GM10248 (cell line): ENCODE measurements at regions not wholly inside any gene's neighbourhood (a gene's known extent, or its start where the extent isn't known, plus 50 kb on each side); places are given as distances from the start of the nearest gene placed in this dataset.

ENCODE experiments used
- CTCF ChIA-PET: fragments of 300-600 bp; sonication (Branson Sonifier 250); formaldehyde crosslinking; extraction: SDS; loops from one replicate; lab custom pipeline; 2021; ENCODE audit warnings: antibody characterized with exemption; lab: Yijun Ruan, JAX
- POLR2A ChIA-PET: fragments of 350-650 bp; sonication (Branson Sonifier 250); formaldehyde crosslinking; extraction: SDS; loops from one replicate; lab custom pipeline; 2020; ENCODE audit warnings: antibody characterized with exemption; lab: Yijun Ruan, JAX
- DNase-seq: peaks from one replicate; pipeline ENCODE4 v3.0.0; 2012; ENCODE audit errors: extremely low spot score
- TF ChIP-seq, protein P1 (sequence below): IDR thresholded peaks from 2 replicates; pipeline ENCODE4 v1.5.1; 2012; ENCODE audit warnings: mild to moderate bottlenecking, low read depth; ENCODE audit errors: extremely low read depth, missing control alignments, control extremely low read depth

DNA sequence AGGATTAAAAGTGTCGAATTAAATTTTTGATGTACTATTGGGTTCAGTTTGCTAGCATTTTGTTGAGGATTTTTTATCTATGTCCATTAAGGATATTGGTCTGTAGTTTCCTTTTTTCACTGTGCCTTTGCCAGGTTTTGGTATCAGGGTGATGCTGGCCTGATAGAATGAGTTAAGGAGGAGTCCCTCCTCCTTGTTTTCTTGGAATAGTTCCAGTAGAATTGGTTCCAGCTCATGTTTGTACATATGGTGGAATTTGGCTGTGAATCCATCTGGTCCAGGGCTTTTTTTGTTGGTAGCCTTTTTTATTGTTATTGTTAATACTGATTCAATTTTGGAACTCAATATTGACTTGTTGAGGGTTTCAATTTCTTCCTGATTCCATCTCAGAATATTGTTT is 141.8 kb downstream of the SIM1 start:
- TF ChIP-seq, protein P1, sequence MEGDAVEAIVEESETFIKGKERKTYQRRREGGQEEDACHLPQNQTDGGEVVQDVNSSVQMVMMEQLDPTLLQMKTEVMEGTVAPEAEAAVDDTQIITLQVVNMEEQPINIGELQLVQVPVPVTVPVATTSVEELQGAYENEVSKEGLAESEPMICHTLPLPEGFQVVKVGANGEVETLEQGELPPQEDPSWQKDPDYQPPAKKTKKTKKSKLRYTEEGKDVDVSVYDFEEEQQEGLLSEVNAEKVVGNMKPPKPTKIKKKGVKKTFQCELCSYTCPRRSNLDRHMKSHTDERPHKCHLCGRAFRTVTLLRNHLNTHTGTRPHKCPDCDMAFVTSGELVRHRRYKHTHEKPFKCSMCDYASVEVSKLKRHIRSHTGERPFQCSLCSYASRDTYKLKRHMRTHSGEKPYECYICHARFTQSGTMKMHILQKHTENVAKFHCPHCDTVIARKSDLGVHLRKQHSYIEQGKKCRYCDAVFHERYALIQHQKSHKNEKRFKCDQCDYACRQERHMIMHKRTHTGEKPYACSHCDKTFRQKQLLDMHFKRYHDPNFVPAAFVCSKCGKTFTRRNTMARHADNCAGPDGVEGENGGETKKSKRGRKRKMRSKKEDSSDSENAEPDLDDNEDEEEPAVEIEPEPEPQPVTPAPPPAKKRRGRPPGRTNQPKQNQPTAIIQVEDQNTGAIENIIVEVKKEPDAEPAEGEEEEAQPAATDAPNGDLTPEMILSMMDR, result no peak
- ChIA-PET POLR2A (no interaction called here), CTCF (no interaction called here)

DNA sequence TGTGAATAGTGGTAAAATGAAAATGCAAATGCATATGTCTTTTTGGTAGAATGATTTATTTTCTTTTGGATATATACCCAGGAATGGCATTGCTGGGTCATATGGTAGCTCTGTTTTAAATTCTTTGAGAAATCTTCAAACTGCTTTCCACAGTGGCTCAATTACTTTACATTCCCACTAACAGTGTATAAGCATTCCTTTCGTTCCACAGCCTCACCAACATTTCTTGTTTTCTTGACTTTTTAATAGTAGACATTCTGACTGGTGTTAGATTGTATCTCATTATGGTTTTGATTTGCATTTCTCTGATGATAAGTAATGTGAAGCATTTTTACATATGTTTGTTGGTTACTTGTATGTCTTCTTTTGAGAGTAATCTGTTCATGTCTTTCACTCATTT is 144.0 kb downstream of the SIM1 start:
- ChIA-PET POLR2A (no interaction called here), CTCF (interaction anchor here (1.1 to 1.6 kb wide), 3 partner anchors 9 to 24 kb away, joined by 3 to 5 read pairs (median 4); no protein-coding TSS in a partner anchor)
- DNase-seq, result no peak
- TF ChIP-seq, protein P1, result no peak

More for the DNA sequence above, 141.8 kb downstream of the SIM1 start:
- no peak for DNase-seq

DNA sequence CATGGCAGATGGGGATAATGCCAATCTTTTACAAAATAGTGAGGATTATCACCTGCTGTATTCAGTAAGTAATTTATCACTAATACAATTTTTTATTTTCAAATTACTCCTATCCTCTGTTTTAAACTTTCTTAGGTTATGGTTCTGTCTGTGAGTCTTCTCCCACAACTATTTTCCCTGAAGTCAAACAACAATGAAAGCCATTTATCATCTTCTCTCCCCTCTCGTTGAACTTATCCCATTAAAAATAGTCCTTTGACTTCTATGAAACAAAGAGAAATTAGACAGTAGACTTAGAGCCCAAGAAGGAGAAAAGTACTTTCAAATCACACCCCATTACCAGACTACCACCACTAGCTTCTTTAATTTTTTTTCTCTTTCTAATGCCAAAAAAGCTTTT is 147.7 kb downstream of the SIM1 start:
- no peak for DNase-seq
- POLR2A ChIA-PET, result no interaction called here
- CTCF ChIA-PET, result no interaction called here
- TF ChIP-seq, protein P1, result no peak

DNA sequence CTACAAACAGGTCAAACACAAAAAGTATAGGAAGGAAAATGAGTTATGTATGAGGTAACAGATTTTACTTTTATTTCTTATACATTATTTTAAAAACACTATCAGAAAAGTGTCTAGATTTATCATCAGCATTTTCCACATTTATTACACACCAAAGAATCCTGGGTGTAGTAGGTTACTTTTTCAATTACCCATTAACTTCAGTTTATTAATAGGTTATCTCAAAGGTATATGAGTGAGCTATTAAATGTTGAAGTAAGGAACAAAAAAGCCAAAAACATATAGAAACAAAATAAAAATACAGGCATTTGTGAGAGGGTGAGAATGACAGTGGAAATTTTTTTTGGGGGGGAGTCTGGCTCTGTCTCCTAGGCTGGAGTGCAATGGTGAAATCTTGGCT is 150.5 kb downstream of the SIM1 start:
- ChIA-PET POLR2A (no interaction called here), CTCF (interaction anchor here (1.1 to 2.1 kb wide), 2 partner anchors 11 to 34 kb away, joined by 3 to 6 read pairs; no protein-coding TSS in a partner anchor)
- TF ChIP-seq, protein P1, result no peak
- DNase-seq, result no peak

DNA sequence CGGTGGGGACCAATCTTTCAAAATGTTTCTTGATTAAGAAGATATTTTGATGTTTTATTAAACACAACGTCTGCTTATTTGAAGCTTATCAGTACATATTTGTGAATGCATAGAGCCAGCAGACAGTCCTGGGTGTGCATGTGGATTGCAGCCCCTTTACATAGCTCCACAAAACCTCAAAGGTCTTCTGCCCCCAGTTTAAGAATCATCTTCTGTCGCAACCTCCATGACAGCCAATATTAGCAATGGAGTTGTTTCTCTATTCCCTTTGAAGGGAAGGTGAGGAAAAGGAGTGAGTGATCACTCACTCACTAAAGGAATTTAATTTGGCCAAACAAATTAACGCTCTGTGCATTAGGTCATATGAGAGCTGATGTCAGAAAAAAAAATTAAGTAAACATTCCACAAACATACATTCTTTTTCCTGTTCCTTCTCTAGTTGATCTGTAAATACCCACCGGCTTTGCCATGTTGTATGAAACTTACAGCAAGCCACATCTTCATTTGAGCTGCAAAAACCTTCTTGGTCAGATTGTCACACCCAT is 152.9 kb downstream of the SIM1 start:
- ChIA-PET CTCF (interaction anchor here (0.7 to 1.2 kb wide), 3 partner anchors 9 to 38 kb away, joined by 3 to 4 read pairs (median 3); no protein-coding TSS in a partner anchor), POLR2A (no interaction called here)

DNA sequence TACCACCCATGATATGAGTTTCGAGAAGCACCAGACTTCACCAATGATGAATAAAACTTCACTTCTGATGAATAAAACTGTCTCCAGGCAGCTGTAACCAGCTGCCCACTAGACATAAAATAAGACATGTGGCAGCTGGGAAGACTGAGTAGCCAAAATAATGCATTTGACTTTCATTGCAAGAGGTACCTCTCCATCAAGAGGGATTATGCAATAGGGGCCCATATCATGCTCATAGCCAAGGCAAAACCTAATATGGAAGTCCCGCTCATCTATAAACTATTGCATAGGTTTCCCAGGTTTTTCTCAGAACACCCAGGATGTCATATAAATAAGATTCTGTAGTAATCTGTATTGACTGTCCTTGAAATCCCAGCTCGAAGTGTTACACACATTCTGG is 155.5 kb downstream of the SIM1 start:
- POLR2A ChIA-PET, result no interaction called here
- CTCF ChIA-PET, result interaction anchor here (1.0 to 1.1 kb wide), 2 partner anchors 15 to 17 kb away, joined by 3 read pairs; no protein-coding TSS in a partner anchor
- no peak for DNase-seq
- TF ChIP-seq, protein P1, result no peak

More for the DNA sequence above, 152.9 kb downstream of the SIM1 start:
- DNase-seq, result no peak
- TF ChIP-seq, protein P1, result no peak
